ENCODE measurements at regions not wholly inside any gene's neighbourhood (a gene's known extent, or its start where the extent isn't known, plus 50 kb on each side); places are given as distances from the start of the nearest gene placed in this dataset.

GRCh38 chr11:37858398-37858797 lies 1260.4 kb upstream of the RAG2 start:
- Histone ChIP-seq H3K27ac (ENCODE audit: low read depth, low read length) (no peak overlapping the region), H2AFZ (ENCODE audit: low read depth, low read length) (no peak overlapping the region), H4K20me1 (ENCODE audit: insufficient read depth, low read length) (no peaks in the 10 kb centered on the region), H3K4me3 (ENCODE audit: insufficient read depth, low read depth, low read length) (no peak overlapping the region), H3K79me2 (ENCODE audit: insufficient read depth, low read length) (no peaks in the 10 kb centered on the region), H3K9me3 (ENCODE audit: insufficient read depth, low read depth, low read length) (no peaks in the 10 kb centered on the region), H3K4me2 (ENCODE audit: low read length) (no peak overlapping the region), H3K36me3 (ENCODE audit: insufficient read depth, low read length) (no peaks in the 10 kb centered on the region), H3K4me1 (ENCODE audit: insufficient read depth, low read length) (no peaks in the 10 kb centered on the region), H3K9ac (ENCODE audit: low read length) (no peak overlapping the region), H3K27me3 (ENCODE audit: insufficient read depth, low read length) (no peaks in the 10 kb centered on the region)
- Mint-ChIP-seq H3K9me3 (ENCODE audit: unreplicated experiment) (peaks cover 3% of the 10 kb centered on the region), H3K27me3 (ENCODE audit: low read depth, unreplicated experiment) (no peaks in the 10 kb centered on the region), H3K4me1 (ENCODE audit: low read depth, unreplicated experiment) (no peaks in the 10 kb centered on the region), H3K4me3 (ENCODE audit: unreplicated experiment) (no peak overlapping the region), H3K27ac (ENCODE audit: unreplicated experiment) (no peak overlapping the region), H3K36me3 (ENCODE audit: low read depth, unreplicated experiment) (no peaks in the 10 kb centered on the region)
- FAIRE-seq, result no peak
- DNase-seq (ENCODE audit: low read depth), result no peak
- TF ChIP-seq, protein P1, sequence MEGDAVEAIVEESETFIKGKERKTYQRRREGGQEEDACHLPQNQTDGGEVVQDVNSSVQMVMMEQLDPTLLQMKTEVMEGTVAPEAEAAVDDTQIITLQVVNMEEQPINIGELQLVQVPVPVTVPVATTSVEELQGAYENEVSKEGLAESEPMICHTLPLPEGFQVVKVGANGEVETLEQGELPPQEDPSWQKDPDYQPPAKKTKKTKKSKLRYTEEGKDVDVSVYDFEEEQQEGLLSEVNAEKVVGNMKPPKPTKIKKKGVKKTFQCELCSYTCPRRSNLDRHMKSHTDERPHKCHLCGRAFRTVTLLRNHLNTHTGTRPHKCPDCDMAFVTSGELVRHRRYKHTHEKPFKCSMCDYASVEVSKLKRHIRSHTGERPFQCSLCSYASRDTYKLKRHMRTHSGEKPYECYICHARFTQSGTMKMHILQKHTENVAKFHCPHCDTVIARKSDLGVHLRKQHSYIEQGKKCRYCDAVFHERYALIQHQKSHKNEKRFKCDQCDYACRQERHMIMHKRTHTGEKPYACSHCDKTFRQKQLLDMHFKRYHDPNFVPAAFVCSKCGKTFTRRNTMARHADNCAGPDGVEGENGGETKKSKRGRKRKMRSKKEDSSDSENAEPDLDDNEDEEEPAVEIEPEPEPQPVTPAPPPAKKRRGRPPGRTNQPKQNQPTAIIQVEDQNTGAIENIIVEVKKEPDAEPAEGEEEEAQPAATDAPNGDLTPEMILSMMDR (IDR thresholded peaks at IDR 0.05; ENCODE audit: insufficient read depth, low read depth, low read length), result peak; percentile 10
- no peak for TF ChIP-seq EZH2 (IDR thresholded peaks at IDR 0.05; ENCODE audit: insufficient read depth, low read length)

- H2AFZ ChIP-seq (ENCODE audit: low read depth, low read length), result no peak overlapping the region
- Mint-ChIP-seq H3K27me3 (ENCODE audit: low read depth, unreplicated experiment) (no peaks in the 10 kb centered on the region), H3K9me3 (ENCODE audit: unreplicated experiment) (peaks cover 3% of the 10 kb centered on the region), H3K36me3 (ENCODE audit: low read depth, unreplicated experiment) (no peaks in the 10 kb centered on the region), H3K4me1 (ENCODE audit: low read depth, unreplicated experiment) (no peaks in the 10 kb centered on the region), H3K27ac (ENCODE audit: unreplicated experiment) (no peak overlapping the region), H3K4me3 (ENCODE audit: unreplicated experiment) (no peak overlapping the region)
- no peak overlapping the region for H3K9ac ChIP-seq (ENCODE audit: low read length)
- H3K9me3 ChIP-seq (ENCODE audit: insufficient read depth, low read depth, low read length), result no peaks in the 10 kb centered on the region
- H4K20me1 ChIP-seq (ENCODE audit: insufficient read depth, low read length), result no peaks in the 10 kb centered on the region
- H3K79me2 ChIP-seq (ENCODE audit: insufficient read depth, low read length), result no peaks in the 10 kb centered on the region
- no peaks in the 10 kb centered on the region for H3K4me1 ChIP-seq (ENCODE audit: insufficient read depth, low read length)
- no peak overlapping the region for H3K4me3 ChIP-seq (ENCODE audit: insufficient read depth, low read depth, low read length)
- H3K4me2 ChIP-seq (ENCODE audit: low read length), result no peak overlapping the region
- no peak overlapping the region for H3K27ac ChIP-seq (ENCODE audit: low read depth, low read length)
- FAIRE-seq, result no peak
- TF ChIP-seq, protein P1 (IDR thresholded peaks at IDR 0.05; ENCODE audit: insufficient read depth, low read depth, low read length), result no peak
- TF ChIP-seq EZH2 (IDR thresholded peaks at IDR 0.05; ENCODE audit: insufficient read depth, low read length), result no peak
- no peaks in the 10 kb centered on the region for H3K36me3 ChIP-seq (ENCODE audit: insufficient read depth, low read length)
- no peak for DNase-seq (ENCODE audit: low read depth)
- H3K27me3 ChIP-seq (ENCODE audit: insufficient read depth, low read length), result no peaks in the 10 kb centered on the region
Measured at GRCh38 chr11:37857726-37858125, 1259.7 kb upstream of the RAG2 start.

DNA sequence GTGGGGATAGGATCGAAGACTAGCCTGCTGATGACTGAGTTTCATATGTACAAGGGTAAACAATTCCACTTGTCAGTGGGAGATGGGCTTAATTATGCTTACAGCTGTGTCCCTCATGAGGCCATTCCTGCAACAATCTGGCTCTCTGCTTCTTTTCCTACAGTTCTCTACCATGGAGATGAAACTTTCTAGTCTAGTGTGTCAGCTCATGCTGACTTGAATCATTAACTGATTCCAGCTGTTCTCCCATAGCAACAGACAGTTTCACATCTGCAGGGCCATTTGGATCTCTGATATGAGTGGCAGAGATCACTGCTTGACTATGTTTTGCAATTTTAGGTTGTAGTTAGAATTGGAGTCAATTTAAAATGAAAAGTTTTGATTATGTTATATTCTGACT lies 1251.7 kb upstream of the RAG2 start:
- no peak for DNase-seq (ENCODE audit: low read depth)
- H4K20me1 ChIP-seq (ENCODE audit: insufficient read depth, low read length), result no peaks in the 10 kb centered on the region
- H3K27me3 Mint-ChIP-seq (ENCODE audit: low read depth, unreplicated experiment), result no peaks in the 10 kb centered on the region

More for the DNA sequence above, 1251.7 kb upstream of the RAG2 start:
- no peaks in the 10 kb centered on the region for H3K36me3 Mint-ChIP-seq (ENCODE audit: low read depth, unreplicated experiment)
- H3K27ac ChIP-seq (ENCODE audit: low read depth, low read length), result no peak overlapping the region
- H3K4me3 ChIP-seq (ENCODE audit: insufficient read depth, low read depth, low read length), result no peak overlapping the region
- no peak overlapping the region for H3K27ac Mint-ChIP-seq (ENCODE audit: unreplicated experiment)
- H3K27me3 ChIP-seq (ENCODE audit: insufficient read depth, low read length), result no peaks in the 10 kb centered on the region
- no peak overlapping the region for H3K4me3 Mint-ChIP-seq (ENCODE audit: unreplicated experiment)
- H2AFZ ChIP-seq (ENCODE audit: low read depth, low read length), result no peak overlapping the region
- no peaks in the 10 kb centered on the region for H3K36me3 ChIP-seq (ENCODE audit: insufficient read depth, low read length)
- no peaks in the 10 kb centered on the region for H3K9me3 ChIP-seq (ENCODE audit: insufficient read depth, low read depth, low read length)
- no peaks in the 10 kb centered on the region for H3K4me1 ChIP-seq (ENCODE audit: insufficient read depth, low read length)
- TF ChIP-seq, protein P1 (IDR thresholded peaks at IDR 0.05; ENCODE audit: insufficient read depth, low read depth, low read length), result no peak
- no peak for TF ChIP-seq EZH2 (IDR thresholded peaks at IDR 0.05; ENCODE audit: insufficient read depth, low read length)
- H3K9me3 Mint-ChIP-seq (ENCODE audit: unreplicated experiment), result no peaks in the 10 kb centered on the region
- no peak overlapping the region for H3K9ac ChIP-seq (ENCODE audit: low read length)
- peaks cover 9% of the 10 kb centered on the region for H3K4me1 Mint-ChIP-seq (ENCODE audit: low read depth, unreplicated experiment)
- H3K4me2 ChIP-seq (ENCODE audit: low read length), result no peak overlapping the region
- no peak for FAIRE-seq
- H3K79me2 ChIP-seq (ENCODE audit: insufficient read depth, low read length), result no peaks in the 10 kb centered on the region
